CD4-positive, alpha-beta T cell treated with Interleukin-6 for 4 hours (primary cell): ENCODE measurements at regions not wholly inside any gene's neighbourhood (a gene's known extent, or its start where the extent isn't known, plus 50 kb on each side); places are given as distances from the start of the nearest gene placed in this dataset.

Experiments
- DNase-seq: peaks from one replicate; pipeline ENCODE4 v3.0.0-alpha.2; 2020; ENCODE audit warnings: mixed read lengths

- DNase-seq = no peak
Measured at GRCh38 chr10:30793093-30793492, 163.5 kb upstream of the LYZL2 start.

GRCh38 chr10:30792025-30792424, 162.5 kb upstream of the LYZL2 start:
- peak; percentile 43 for DNase-seq

- no peak for DNase-seq
Measured at GRCh38 chr10:30791197-30791611, 161.7 kb upstream of the LYZL2 start.

- DNase-seq = no peak
Measured at GRCh38 chr10:30789806-30790205, 160.3 kb upstream of the LYZL2 start.

- DNase-seq = no peak
Measured at GRCh38 chr10:30788307-30788706, 158.8 kb upstream of the LYZL2 start.

GRCh38 chr10:30786906-30787305, 157.4 kb upstream of the LYZL2 start:
- DNase-seq = no peak

GRCh38 chr10:30786131-30786530, 156.6 kb upstream of the LYZL2 start:
- no peak for DNase-seq

- DNase-seq = peak; percentile 43
Measured at GRCh38 chr10:30784897-30785605, 155.5 kb upstream of the LYZL2 start.

- no peak for DNase-seq
Measured at GRCh38 chr10:30784524-30784896, 155.0 kb upstream of the LYZL2 start.

GRCh38 chr10:30783939-30784501, 154.5 kb upstream of the LYZL2 start:
- DNase-seq = peak; percentile 90

- no peak for DNase-seq
Measured at GRCh38 chr10:30782537-30783461, 153.2 kb upstream of the LYZL2 start.

GRCh38 chr10:30782157-30782536, 152.6 kb upstream of the LYZL2 start:
- DNase-seq = no peak

- DNase-seq = no peak
Measured at GRCh38 chr10:30781670-30782121, 152.1 kb upstream of the LYZL2 start.

GRCh38 chr10:30778769-30779168, 149.2 kb upstream of the LYZL2 start:
- DNase-seq = no peak

GRCh38 chr10:30775779-30776591, 146.4 kb upstream of the LYZL2 start:
- no peak for DNase-seq

GRCh38 chr10:30774261-30774660, 144.7 kb upstream of the LYZL2 start:
- DNase-seq = no peak

GRCh38 chr10:30773501-30773900, 143.9 kb upstream of the LYZL2 start:
- no peak for DNase-seq

GRCh38 chr10:30770816-30771215, 141.3 kb upstream of the LYZL2 start:
- no peak for DNase-seq

GRCh38 chr10:30770229-30770628, 140.7 kb upstream of the LYZL2 start:
- no peak for DNase-seq

GRCh38 chr10:30769361-30769760, 139.8 kb upstream of the LYZL2 start:
- no peak for DNase-seq

GRCh38 chr10:30765616-30766015, 136.1 kb upstream of the LYZL2 start:
- no peak for DNase-seq

- DNase-seq = no peak
Measured at GRCh38 chr10:30765022-30765615, 135.6 kb upstream of the LYZL2 start.
